ENCODE measurements at regions not wholly inside any gene's neighbourhood (a gene's known extent, or its start where the extent isn't known, plus 50 kb on each side); places are given as distances from the start of the nearest gene placed in this dataset.

GRCh38 chr3:20361000-20361399 lies 175.0 kb upstream of the SGO1 start:
- in situ Hi-C loops (cut with HindIII; ENCODE audit: low sequenced_read_pairs) = no loop called here

- in situ Hi-C loops (cut with HindIII; ENCODE audit: low sequenced_read_pairs) = no loop called here
Measured at GRCh38 chr3:20353286-20353685, 167.3 kb upstream of the SGO1 start.

DNA sequence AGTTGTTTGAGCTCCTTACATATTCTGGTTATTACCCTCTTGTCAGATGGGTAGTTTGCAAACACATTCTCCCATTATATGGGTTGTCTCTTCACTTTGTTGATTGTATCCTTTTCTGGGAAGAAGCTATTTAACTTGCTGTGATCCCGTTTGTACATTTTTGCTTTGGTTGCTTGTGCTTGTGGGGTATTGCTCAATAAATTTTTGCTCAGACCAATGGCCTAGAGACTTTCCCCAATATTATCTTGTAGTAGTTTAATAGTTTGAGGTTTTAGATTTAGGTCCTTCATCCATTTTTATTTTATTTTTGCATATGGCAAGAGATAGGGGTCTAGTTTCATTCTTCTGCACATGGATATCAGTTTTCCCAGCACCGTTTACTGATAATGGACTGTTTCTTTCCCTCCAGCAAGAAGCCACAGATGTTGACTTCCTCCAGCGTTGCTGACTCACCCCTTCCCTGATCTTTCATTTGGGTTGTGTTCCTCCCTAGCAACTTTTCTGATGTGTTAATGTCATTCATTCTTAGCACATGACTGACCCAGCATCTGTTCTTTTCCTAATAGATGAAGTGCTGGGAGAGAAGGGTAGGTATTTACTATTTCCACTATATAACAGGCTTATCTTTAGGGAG lies 166.7 kb upstream of the SGO1 start:
- in situ Hi-C loops (cut with HindIII; ENCODE audit: low sequenced_read_pairs) = no loop called here

GRCh38 chr3:20350449-20350848 lies 164.4 kb upstream of the SGO1 start:
- in situ Hi-C loops (cut with HindIII; ENCODE audit: low sequenced_read_pairs) = no loop called here

DNA sequence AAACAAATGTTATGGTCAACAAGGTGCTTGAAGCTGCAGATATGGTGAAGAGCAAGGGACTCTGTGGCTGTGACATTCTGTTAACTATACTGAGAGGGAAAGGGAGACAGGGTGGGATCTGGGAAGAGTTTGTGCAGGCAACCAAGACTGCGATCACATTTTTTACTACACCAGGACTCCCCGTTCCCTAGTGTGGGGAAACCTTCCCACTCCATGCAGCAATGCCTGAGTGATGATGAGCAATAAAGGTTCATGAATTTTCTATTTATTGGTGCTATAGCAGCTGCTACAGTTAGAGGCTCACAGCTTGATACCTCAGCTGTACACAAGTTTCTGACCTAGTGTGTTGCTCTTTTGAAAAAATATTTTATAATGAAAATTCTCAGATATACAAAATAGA lies 160.9 kb upstream of the SGO1 start:
- in situ Hi-C loops (cut with HindIII; ENCODE audit: low sequenced_read_pairs) = no loop called here

DNA sequence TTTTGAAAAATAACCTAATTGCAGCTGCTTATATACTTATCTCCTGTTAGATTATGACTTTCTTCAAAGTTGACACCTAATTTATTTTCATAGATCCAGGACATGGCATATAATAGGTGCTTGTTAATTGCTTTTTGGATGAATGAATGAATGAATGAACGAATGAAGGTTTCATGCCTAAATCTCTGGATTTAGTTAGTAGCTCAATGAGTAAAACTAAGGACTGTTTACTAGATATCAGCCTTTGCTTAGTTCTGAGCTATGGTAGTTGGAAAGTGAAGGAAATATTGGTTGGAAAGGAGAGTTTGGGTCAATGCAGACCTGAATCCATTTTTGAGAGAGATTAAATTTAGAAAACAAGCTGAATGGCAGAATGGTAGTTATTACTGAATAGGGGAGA lies 160.4 kb upstream of the SGO1 start:
- in situ Hi-C loops (cut with HindIII; ENCODE audit: low sequenced_read_pairs) = no loop called here

GRCh38 chr3:20344400-20344959 lies 158.5 kb upstream of the SGO1 start:
- in situ Hi-C loops (cut with HindIII; ENCODE audit: low sequenced_read_pairs) = no loop called here

DNA sequence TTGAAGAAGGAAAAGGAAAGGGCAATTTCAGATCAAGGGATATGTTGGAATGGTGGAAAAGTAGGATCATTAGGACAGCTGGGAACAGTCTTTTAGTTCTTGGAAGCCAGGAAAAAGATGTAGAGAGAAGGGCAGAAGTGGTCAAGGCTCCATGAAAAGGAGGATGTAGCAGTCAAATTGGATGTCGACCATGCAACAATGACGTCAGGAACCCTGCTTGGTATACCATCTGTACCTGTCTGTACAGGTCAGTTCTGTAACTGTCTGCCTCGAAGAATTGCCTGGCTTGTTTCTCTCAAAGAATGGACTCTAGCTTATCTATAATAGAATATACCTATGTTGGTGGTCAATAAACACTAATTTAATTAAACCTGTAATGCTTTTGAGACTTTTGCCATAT lies 157.8 kb upstream of the SGO1 start:
- in situ Hi-C loops (cut with HindIII; ENCODE audit: low sequenced_read_pairs) = no loop called here

DNA sequence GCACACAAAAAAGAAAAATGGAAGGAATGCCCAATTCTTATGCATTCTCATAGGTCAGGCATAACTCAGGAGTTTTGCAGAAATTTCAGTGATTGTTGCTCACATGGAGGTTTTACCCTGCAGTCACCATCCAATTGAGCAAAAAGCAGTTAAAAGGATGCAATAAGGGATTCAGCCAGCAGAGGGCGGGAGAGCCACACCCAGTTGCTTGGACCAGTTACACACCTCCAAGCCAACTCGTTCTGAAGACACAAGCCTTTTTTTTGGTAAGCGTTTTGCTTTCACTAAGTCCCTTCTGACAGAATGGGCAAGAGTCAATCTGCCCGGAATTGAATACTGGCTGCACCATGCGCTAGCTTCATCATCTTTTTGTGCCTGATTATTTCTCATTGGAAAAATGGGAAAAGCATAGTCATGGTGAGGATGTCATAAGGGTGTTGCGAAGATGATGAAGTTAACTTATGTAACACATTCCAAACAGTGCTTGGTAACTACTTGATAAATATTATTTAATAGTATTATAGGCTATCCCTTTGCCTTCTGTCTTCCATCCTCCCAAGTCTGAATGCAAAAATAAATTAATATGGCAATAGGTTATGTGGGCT lies 154.4 kb upstream of the SGO1 start:
- in situ Hi-C loops (cut with HindIII; ENCODE audit: low sequenced_read_pairs) = no loop called here

GRCh38 chr3:20336572-20336971 lies 150.6 kb upstream of the SGO1 start:
- in situ Hi-C loops (cut with HindIII; ENCODE audit: low sequenced_read_pairs) = no loop called here

GRCh38 chr3:20334842-20335241 lies 148.8 kb upstream of the SGO1 start:
- in situ Hi-C loops (cut with HindIII; ENCODE audit: low sequenced_read_pairs) = no loop called here

- in situ Hi-C loops (cut with HindIII; ENCODE audit: low sequenced_read_pairs) = no loop called here
Measured at GRCh38 chr3:20327889-20328288, 141.9 kb upstream of the SGO1 start.

- in situ Hi-C loops (cut with HindIII; ENCODE audit: low sequenced_read_pairs) = no loop called here
Measured at GRCh38 chr3:20326541-20326940, 140.5 kb upstream of the SGO1 start.

DNA sequence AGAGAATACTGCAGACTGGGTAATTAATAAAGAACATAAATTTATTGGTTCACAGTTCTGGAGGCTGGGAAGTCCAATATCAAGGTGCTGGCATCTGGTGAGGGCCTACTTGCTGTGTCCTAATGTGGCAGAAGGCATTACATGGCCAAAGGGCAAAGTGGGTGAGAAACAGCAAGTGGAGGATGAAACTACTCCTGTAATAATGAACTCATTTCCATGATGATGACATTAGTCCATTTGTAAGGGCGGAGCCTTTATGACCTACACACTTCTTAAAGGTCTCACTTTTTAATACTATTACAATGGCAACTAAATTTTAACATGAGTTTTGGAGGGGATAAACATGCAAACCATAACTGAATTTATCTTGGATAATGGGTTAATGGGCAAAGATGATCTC lies 139.6 kb upstream of the SGO1 start:
- in situ Hi-C loops (cut with HindIII; ENCODE audit: low sequenced_read_pairs) = no loop called here

DNA sequence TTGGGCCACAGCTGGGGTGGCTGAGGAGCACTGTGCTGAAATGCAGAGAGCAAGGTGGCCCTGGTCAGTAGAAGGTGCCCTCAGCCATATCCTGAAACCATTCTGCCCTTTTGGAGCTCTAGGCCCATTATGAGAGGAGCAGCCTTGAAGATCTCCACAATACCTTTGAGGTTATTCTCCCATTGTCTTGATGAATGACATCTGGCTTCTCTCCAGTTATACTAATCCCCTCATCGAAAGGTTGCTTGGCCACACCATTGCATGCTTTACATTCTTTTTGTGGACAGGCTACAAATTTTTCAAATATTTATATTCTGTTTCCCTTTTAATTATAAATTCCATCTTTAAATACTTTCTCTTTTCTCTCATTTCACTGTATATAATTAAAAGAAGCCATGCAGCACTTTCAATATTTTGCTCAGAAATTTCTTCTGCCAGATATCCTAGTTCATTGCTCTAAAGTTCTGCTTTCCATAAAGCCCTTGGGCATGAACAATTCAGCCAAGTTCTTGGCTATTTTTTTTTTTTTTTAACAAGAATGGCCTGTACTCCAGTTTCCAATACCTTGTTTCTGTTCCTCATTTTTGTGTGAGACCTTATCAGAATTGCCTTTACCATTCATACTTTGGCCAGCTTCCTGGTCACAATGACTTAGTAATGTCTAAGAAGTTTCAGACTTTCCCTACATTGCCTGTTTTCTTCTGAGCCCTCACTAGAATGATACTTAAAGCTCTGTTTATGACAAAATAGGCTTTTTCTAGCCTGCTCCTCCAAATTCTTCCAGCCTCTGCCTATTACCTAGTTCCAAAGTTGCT lies 138.9 kb upstream of the SGO1 start:
- in situ Hi-C loops (cut with HindIII; ENCODE audit: low sequenced_read_pairs) = no loop called here

DNA sequence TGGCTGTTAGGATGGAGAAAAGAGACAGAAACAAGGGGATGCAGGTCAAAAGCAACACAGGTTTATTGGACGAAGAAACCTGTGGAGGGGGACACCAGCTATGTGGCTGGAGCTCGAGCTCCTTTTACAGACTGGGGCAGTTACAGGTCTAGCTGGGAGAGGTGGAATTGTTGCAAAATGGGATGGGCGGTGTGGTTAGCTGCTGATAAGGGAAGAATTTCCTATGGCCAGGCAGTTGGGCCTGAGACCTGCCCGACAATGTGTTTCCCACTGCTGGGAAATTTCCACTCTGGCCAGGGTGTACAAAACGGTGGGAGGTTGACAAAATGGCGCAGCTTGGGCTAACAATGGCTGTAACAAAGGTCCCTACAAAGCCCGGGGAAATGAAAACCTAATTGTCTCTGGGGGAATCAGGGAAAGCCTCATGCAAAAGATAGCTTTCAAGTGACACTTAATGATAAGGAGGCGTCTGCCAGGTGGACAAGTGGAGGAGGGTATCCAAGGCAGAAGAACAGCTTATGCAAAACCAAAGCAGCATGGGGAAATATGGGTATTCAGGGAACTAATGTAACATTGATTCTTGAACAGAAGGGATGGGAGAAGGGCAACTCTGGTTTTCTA lies 137.4 kb upstream of the SGO1 start:
- in situ Hi-C loops (cut with HindIII; ENCODE audit: low sequenced_read_pairs) = no loop called here

GRCh38 chr3:20322085-20322484 lies 136.1 kb upstream of the SGO1 start:
- in situ Hi-C loops (cut with HindIII; ENCODE audit: low sequenced_read_pairs) = no loop called here

- in situ Hi-C loops (cut with HindIII; ENCODE audit: low sequenced_read_pairs) = no loop called here
Measured at GRCh38 chr3:20321391-20322047, 135.5 kb upstream of the SGO1 start.

DNA sequence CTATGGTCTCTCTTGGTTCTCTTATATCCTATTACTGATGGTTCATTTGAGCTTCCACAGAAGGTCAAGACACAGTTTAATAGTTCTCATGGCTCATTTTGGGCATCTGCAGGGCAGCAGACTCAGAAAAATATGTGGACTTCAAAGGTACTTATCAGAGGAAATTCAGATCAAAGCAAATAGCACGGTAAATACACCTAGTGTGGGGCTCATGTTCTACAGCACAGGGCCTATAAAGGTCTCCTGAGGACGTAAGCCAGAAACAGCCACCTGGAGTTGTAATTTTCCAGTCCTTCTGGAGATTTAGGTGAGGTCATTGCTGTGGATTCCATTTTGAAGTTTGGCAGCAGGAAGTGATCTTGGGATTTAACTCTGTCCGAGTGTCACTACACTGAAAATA lies 134.5 kb upstream of the SGO1 start:
- in situ Hi-C loops (cut with HindIII; ENCODE audit: low sequenced_read_pairs) = no loop called here

DNA sequence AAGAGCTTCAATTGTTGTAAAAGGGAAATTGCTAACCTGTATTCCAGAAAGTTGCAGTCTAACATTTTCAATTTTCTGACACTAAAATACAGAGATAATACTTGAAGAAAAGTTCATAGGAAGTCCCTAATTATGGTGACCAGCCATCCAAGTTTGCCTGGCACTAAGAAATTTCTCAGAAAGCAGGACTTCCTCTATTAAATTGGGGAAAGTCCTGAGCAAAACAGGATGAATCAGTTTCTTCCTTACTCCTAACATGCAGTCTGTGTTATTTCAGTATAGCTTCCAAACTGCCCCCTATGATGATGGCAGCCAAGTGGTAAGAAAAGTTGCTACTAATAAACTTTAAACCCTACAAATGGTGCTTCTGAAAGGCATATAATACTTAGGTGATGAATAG lies 133.5 kb upstream of the SGO1 start:
- in situ Hi-C loops (cut with HindIII; ENCODE audit: low sequenced_read_pairs) = no loop called here

DNA sequence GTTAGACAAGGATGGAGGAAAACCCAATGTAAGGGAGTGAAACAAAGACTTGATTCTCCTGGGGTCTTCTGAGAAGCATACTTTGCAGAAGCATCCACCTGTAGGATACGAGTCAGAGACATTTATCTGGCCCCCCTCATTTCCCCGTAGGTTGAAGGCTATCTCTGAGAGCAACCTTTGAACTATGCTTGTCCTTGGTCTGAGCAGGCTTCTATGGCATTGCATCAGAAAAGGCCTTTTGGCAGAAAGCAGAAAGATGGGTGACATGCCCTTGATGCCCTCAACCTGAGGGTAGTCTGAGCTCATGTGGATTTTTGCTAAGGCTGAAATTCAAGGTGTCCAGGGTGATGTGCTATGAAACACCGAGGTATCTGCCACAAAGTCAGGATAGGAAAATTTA lies 131.6 kb upstream of the SGO1 start:
- in situ Hi-C loops (cut with HindIII; ENCODE audit: low sequenced_read_pairs) = no loop called here
